ENCODE measurements at regions not wholly inside any gene's neighbourhood (a gene's known extent, or its start where the extent isn't known, plus 50 kb on each side); places are given as distances from the start of the nearest gene placed in this dataset.

DNA sequence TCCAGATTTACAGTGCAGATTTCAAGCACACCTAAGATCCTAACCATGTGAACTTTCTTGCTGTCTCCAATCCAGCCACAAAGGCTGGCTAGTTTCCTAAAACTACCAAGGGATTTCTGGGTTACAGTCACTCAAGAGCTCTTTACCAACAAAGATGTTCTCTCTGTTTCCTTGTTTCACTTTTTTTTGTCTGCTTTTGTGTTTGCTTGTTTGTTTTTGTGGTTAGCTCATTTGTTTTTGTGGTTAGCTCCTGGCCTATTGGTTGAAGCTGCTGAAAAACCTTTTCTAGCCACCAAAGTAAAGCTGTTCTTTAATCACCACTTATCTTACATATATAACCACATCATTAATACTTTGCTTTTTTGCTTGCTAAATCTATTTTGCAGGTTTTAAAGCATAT, 642.5 kb upstream of the GALNTL6 start:
- ChIA-PET CTCF (no interaction called here), POLR2A (no interaction called here)
- DNase-seq (ENCODE audit: low read depth, low spot score): no peak
- no peaks in the 10 kb centered on the region for H3K27me3 ChIP-seq (ENCODE audit: control insufficient read depth, insufficient read depth, low read length)
- H3K4me3 ChIP-seq (ENCODE audit: low read depth, low read length): no peak overlapping the region
- TF ChIP-seq, protein P1, sequence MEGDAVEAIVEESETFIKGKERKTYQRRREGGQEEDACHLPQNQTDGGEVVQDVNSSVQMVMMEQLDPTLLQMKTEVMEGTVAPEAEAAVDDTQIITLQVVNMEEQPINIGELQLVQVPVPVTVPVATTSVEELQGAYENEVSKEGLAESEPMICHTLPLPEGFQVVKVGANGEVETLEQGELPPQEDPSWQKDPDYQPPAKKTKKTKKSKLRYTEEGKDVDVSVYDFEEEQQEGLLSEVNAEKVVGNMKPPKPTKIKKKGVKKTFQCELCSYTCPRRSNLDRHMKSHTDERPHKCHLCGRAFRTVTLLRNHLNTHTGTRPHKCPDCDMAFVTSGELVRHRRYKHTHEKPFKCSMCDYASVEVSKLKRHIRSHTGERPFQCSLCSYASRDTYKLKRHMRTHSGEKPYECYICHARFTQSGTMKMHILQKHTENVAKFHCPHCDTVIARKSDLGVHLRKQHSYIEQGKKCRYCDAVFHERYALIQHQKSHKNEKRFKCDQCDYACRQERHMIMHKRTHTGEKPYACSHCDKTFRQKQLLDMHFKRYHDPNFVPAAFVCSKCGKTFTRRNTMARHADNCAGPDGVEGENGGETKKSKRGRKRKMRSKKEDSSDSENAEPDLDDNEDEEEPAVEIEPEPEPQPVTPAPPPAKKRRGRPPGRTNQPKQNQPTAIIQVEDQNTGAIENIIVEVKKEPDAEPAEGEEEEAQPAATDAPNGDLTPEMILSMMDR (IDR thresholded peaks at IDR 0.05; ENCODE audit: low read depth, low read length): no peak
- peaks cover 14% of the 10 kb centered on the region for H3K9me3 ChIP-seq (ENCODE audit: control insufficient read depth, insufficient read depth, low read length)
- H3K27ac ChIP-seq (ENCODE audit: low read depth, low read length): no peak overlapping the region

DNA sequence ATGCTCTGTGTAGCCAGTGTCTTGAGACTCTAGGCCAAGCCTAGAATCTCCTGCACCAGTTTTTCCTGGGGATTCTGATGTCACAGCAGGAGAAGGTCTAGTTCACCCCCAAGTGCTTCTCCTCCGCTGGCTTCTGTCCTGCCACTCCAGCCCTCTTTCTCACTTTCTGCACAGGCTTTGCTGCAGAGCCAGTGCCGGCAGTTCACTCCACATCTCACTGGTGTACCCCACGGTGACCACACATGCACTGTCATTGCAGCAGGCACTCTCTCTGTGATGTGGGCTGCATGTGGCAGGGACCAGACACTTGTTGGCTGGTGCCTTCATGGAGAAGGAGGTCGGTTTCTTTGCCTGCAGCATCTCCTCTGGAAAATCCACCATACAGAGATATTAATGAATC, 643.8 kb upstream of the GALNTL6 start:
- ChIA-PET CTCF (no interaction called here), POLR2A (no interaction called here)
- no peak overlapping the region for H3K4me3 ChIP-seq (ENCODE audit: low read depth, low read length)
- H3K9me3 ChIP-seq (ENCODE audit: control insufficient read depth, insufficient read depth, low read length): peaks cover 14% of the 10 kb centered on the region
- no peak overlapping the region for H3K27ac ChIP-seq (ENCODE audit: low read depth, low read length)
- no peak for DNase-seq (ENCODE audit: low read depth, low spot score)
- TF ChIP-seq, protein P1 (IDR thresholded peaks at IDR 0.05; ENCODE audit: low read depth, low read length): no peak
- no peaks in the 10 kb centered on the region for H3K27me3 ChIP-seq (ENCODE audit: control insufficient read depth, insufficient read depth, low read length)

DNA sequence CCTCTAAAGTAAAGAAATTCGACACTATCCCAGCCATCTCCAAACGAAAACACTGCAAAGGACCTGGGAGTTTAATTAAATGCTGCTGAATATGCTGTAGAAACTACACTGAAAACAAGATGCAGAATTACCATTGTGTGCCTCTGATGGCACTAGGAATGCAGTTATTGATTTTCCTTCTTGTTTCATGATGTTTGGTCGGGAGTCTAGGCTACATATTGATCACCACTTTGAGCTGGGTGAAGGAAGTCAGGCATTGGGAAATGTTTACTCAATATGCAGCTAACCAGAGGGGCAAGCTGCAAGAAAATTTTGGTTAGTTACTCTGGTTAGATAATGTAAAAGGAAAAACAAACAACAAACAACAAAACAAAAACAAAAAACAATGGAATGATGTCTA, 650.7 kb upstream of the GALNTL6 start:
- H3K27ac ChIP-seq (ENCODE audit: low read depth, low read length): no peak overlapping the region
- no peaks in the 10 kb centered on the region for H3K27me3 ChIP-seq (ENCODE audit: control insufficient read depth, insufficient read depth, low read length)
- ChIA-PET POLR2A (no interaction called here), CTCF (no interaction called here)
- H3K4me3 ChIP-seq (ENCODE audit: low read depth, low read length): no peak overlapping the region
- H3K9me3 ChIP-seq (ENCODE audit: control insufficient read depth, insufficient read depth, low read length): peaks cover 5% of the 10 kb centered on the region; the same call in 1 of the 2 replicates
- TF ChIP-seq, protein P1 (IDR thresholded peaks at IDR 0.05; ENCODE audit: low read depth, low read length): no peak
- DNase-seq (ENCODE audit: low read depth, low spot score): no peak

DNA sequence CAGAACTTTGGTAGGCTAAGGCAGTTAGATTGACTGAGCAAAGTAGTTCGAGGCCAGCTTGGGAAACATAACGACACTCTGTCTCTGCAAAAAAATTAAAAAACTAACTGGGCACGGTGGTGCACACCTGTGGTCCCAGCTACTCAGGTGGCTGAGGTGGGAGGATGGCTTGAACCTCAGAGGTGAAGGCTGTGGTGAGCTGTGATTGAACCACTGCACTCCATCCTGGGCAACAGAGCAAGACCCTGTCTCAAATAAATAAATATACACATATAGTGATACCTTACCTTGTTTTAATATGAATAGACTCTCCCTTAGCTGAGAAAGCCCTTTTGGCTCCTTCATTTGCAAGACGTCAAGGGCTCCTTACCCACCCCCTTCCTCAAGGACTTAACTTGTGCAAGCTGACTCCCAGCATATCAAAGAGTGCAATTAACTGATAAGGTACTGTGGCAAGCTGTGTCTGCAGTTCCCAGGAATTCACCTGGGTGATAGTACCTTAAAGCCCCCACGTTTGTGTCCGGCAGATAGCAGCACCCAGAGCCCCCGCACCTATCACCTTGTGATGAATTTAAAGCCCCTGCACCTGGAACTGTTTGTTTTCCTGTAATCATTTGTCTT, 655.6 kb upstream of the GALNTL6 start:
- Histone ChIP-seq H3K9me3 (ENCODE audit: control insufficient read depth, insufficient read depth, low read length) (peaks cover 6% of the 10 kb centered on the region; the same call in 1 of the 2 replicates), H3K4me3 (ENCODE audit: low read depth, low read length) (no peak overlapping the region), H3K27me3 (ENCODE audit: control insufficient read depth, insufficient read depth, low read length) (no peaks in the 10 kb centered on the region), H3K27ac (ENCODE audit: low read depth, low read length) (no peak overlapping the region)
- ChIA-PET CTCF (no interaction called here), POLR2A (no interaction called here)
- no peak for DNase-seq (ENCODE audit: low read depth, low spot score)
- TF ChIP-seq, protein P1 (IDR thresholded peaks at IDR 0.05; ENCODE audit: low read depth, low read length): no peak

DNA sequence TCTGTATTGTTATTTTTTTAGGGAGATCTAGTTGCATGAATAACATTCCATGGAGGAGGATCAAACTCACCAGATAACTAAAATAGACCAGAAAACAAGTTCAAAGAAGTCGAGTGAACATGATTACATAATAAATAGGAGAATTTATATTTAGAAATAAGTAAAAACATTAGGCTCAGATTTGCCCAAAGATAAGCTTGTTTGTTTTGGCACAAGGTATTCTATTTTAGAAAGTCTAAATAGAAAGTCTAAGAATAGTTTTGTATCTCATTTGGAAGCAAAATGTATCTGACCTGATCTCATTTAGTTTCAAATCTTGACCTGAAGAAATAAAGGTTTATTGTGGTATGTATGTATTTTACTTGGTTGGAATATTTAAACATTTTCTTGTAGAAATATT, 670.6 kb upstream of the GALNTL6 start:
- DNase-seq (ENCODE audit: low read depth, low spot score): no peak
- CTCF ChIA-PET: no interaction called here

More for the DNA sequence above, 670.6 kb upstream of the GALNTL6 start:
- peaks cover 2% of the 10 kb centered on the region; the same call in 1 of the 2 replicates for H3K9me3 ChIP-seq (ENCODE audit: control insufficient read depth, insufficient read depth, low read length)
- no peaks in the 10 kb centered on the region for H3K27me3 ChIP-seq (ENCODE audit: control insufficient read depth, insufficient read depth, low read length)
- POLR2A ChIA-PET: no interaction called here
- no peak overlapping the region for H3K4me3 ChIP-seq (ENCODE audit: low read depth, low read length)
- TF ChIP-seq, protein P1 (IDR thresholded peaks at IDR 0.05; ENCODE audit: low read depth, low read length): no peak
- no peak overlapping the region for H3K27ac ChIP-seq (ENCODE audit: low read depth, low read length)
